H9 (cell line): ENCODE measurements at regions not wholly inside any gene's neighbourhood (a gene's known extent, or its start where the extent isn't known, plus 50 kb on each side); places are given as distances from the start of the nearest gene placed in this dataset.

Experiments
- DNase-seq: peaks from one replicate; pipeline ENCODE4 v3.0.0-alpha.2; 2017
- H2AFZ ChIP-seq: one replicate; pipeline ENCODE4 v1.6.1; 2013; ENCODE audit warnings: mild to moderate bottlenecking, low read length, control low read depth, moderate library complexity
- H2AK5ac ChIP-seq: 2 replicates; pipeline ENCODE4 v1.6.1; 2013; ENCODE audit warnings: low read length, control low read depth, mixed read lengths; ENCODE audit not compliant: insufficient read length
- H2BK120ac ChIP-seq: one replicate; pipeline ENCODE4 v1.6.1; 2013; ENCODE audit warnings: low read depth, mild to moderate bottlenecking, low read length, control low read depth, inconsistent platforms; ENCODE audit not compliant: poor library complexity, severe bottlenecking
- H2BK12ac ChIP-seq: 2 replicates; pipeline ENCODE4 v1.6.1; 2013; ENCODE audit warnings: low read length, control low read depth, mixed read lengths, low read depth; ENCODE audit not compliant: insufficient read length
- H2BK15ac ChIP-seq: 2 replicates; pipeline ENCODE4 v1.6.1; 2013; ENCODE audit warnings: low read depth, low read length, control low read depth
- H2BK20ac ChIP-seq: one replicate; pipeline ENCODE4 v1.6.1; 2013; ENCODE audit warnings: low read depth, mild to moderate bottlenecking, low read length, control low read depth, inconsistent platforms; ENCODE audit not compliant: poor library complexity, severe bottlenecking
- H2BK5ac ChIP-seq: 2 replicates; pipeline ENCODE4 v1.6.1; 2013; ENCODE audit warnings: low read length, control low read depth, mixed read lengths; ENCODE audit not compliant: insufficient read length
- H3K14ac ChIP-seq: 2 replicates; pipeline ENCODE4 v1.6.1; 2013; ENCODE audit warnings: low read length, control low read depth; ENCODE audit not compliant: insufficient read depth
- H3K18ac ChIP-seq: 2 replicates; pipeline ENCODE4 v1.6.1; 2013; ENCODE audit warnings: low read depth, mild to moderate bottlenecking, mixed read lengths, low read length, control low read depth; ENCODE audit not compliant: insufficient read length
- H3K23ac ChIP-seq: 2 replicates; pipeline ENCODE4 v1.6.1; 2013; ENCODE audit warnings: low read length, control low read depth, mixed read lengths, low read depth; ENCODE audit not compliant: insufficient read length
- H3K23me2 ChIP-seq: 2 replicates; pipeline ENCODE4 v1.6.1; 2013; ENCODE audit warnings: low read depth, mild to moderate bottlenecking, mixed read lengths, low read length, control low read depth; ENCODE audit not compliant: insufficient read length, poor library complexity, severe bottlenecking
- H3K27ac ChIP-seq: 2 replicates; pipeline ENCODE4 v1.5.1; 2013; ENCODE audit warnings: low read length, control low read depth, mixed read lengths, low read depth; ENCODE audit not compliant: insufficient read length
- H3K27me3 ChIP-seq: 2 replicates; pipeline ENCODE4 v1.6.1; 2013; ENCODE audit warnings: low read length, control low read depth, inconsistent platforms; ENCODE audit not compliant: insufficient read depth
- H3K4ac ChIP-seq: 2 replicates; pipeline ENCODE4 v1.6.1; 2013; ENCODE audit warnings: low read depth, mild to moderate bottlenecking, control low read depth, inconsistent platforms, low read length, moderate library complexity
- H3K4me1 ChIP-seq: 2 replicates; pipeline ENCODE4 v1.6.1; 2013; ENCODE audit warnings: low read length, control low read depth, inconsistent platforms; ENCODE audit not compliant: insufficient read depth
- H3K4me2 ChIP-seq: 2 replicates; pipeline ENCODE4 v1.6.1; 2013; ENCODE audit warnings: low read length, control low read depth, mixed read lengths; ENCODE audit not compliant: insufficient read length, insufficient read depth
- H3K56ac ChIP-seq: 2 replicates; pipeline ENCODE4 v1.6.1; 2013; ENCODE audit warnings: low read depth, mild to moderate bottlenecking, mixed read lengths, low read length, control low read depth; ENCODE audit not compliant: insufficient read length
- H3K79me1 ChIP-seq: 2 replicates; pipeline ENCODE4 v1.6.1; 2013; ENCODE audit warnings: low read depth, mild to moderate bottlenecking, moderate library complexity, low read length, control low read depth, inconsistent platforms; ENCODE audit not compliant: insufficient read depth, poor library complexity, severe bottlenecking
- H3K79me2 ChIP-seq: 2 replicates; pipeline ENCODE4 v1.6.1; 2013; ENCODE audit warnings: low read length, control low read depth, inconsistent platforms; ENCODE audit not compliant: insufficient read depth
- H3K9ac ChIP-seq: 2 replicates; pipeline ENCODE4 v1.6.1; 2013; ENCODE audit warnings: low read length, control low read depth, mixed read lengths; ENCODE audit not compliant: insufficient read length; ENCODE audit errors: extremely low read depth
- H3K9me3 ChIP-seq: one replicate; pipeline ENCODE4 v1.6.1; 2013; ENCODE audit warnings: low read depth, low read length, inconsistent platforms; ENCODE audit not compliant: control insufficient read depth
- H3T11ph ChIP-seq: one replicate; pipeline ENCODE4 v1.6.1; 2013; ENCODE audit warnings: mild to moderate bottlenecking, low read length, control low read depth, inconsistent platforms
- H4K20me1 ChIP-seq: one replicate; pipeline ENCODE4 v1.6.1; 2013; ENCODE audit not compliant: control insufficient read depth, insufficient read length, insufficient read depth
- H4K5ac ChIP-seq: 2 replicates; pipeline ENCODE4 v1.6.1; 2013; ENCODE audit warnings: low read depth, mild to moderate bottlenecking, mixed read lengths, low read length, control low read depth; ENCODE audit not compliant: insufficient read length
- H4K8ac ChIP-seq: replicated peaks from 2 replicates; pipeline ENCODE4 v1.6.1; 2013; ENCODE audit warnings: low read length, control low read depth, mixed read lengths, low read depth; ENCODE audit not compliant: insufficient read length
- H4K91ac ChIP-seq: 2 replicates; pipeline ENCODE4 v1.6.1; 2013; ENCODE audit warnings: low read depth, mild to moderate bottlenecking, moderate library complexity, mixed read lengths, low read length, control low read depth; ENCODE audit not compliant: insufficient read length
- H3K27ac Mint-ChIP-seq, 3 experiments: 2 replicates in 2 of 3; 3 replicates in 1 of 3; pipeline ENCODE4 v1.8.0; 2020 to 2021; ENCODE audit warnings: mixed read lengths in 3 of 3, mild to moderate bottlenecking in 1 of 3, moderate library complexity in 1 of 3
- H3K27me3 Mint-ChIP-seq: 2 replicates; pipeline ENCODE4 v1.8.0; 2021; ENCODE audit warnings: low read depth, mild to moderate bottlenecking, moderate library complexity, mixed read lengths
- H3K36me3 Mint-ChIP-seq, 3 experiments: 2 replicates in 2 of 3; 3 replicates in 1 of 3; pipeline ENCODE4 v1.8.0; 2020 to 2021; ENCODE audit warnings: low read depth in 3 of 3, mixed read lengths in 3 of 3; ENCODE audit not compliant: insufficient read depth in 1 of 3
- H3K4me1 Mint-ChIP-seq, 2 experiments: 2 replicates each; pipeline ENCODE4 v1.8.0; 2020; ENCODE audit warnings: mixed read lengths in 2 of 2
- H3K4me3 Mint-ChIP-seq, 2 experiments: 2 replicates in 1 of 2; 3 replicates in 1 of 2; pipeline ENCODE4 v1.8.0; 2020 to 2021; ENCODE audit warnings: mild to moderate bottlenecking in 2 of 2, mixed read lengths in 2 of 2, moderate library complexity in 1 of 2
- H3K9me3 Mint-ChIP-seq, 2 experiments: 2 replicates in 1 of 2; 3 replicates in 1 of 2; pipeline ENCODE4 v1.8.0; 2020; ENCODE audit warnings: mild to moderate bottlenecking in 2 of 2, mixed read lengths in 2 of 2, moderate library complexity in 1 of 2
- WGBS: extraction: QIAGEN DNeasy Blood & Tissue Kit; methylation state at CpG from one replicate; pipeline ENCODE4 v1.1.7; 2013; ENCODE audit warnings: missing lambda C conversion rate, low lambda C conversion rate, mixed read lengths; ENCODE audit not compliant: insufficient read length; ENCODE audit errors: extremely low coverage; 5-methylcytosine and 5-hydroxymethylcytosine counted together
- TF ChIP-seq, protein P1 (sequence below): fragments of 200-600 bp; sonication (generic); conservative IDR thresholded peaks from 3 replicates; pipeline ENCODE4 v1.8.0; 2021; ENCODE audit warnings: antibody characterized with exemption, mild to moderate bottlenecking

- Histone ChIP-seq H3K9me3 (no peaks in the 10 kb centered on the region), H2BK12ac (no peak overlapping the region), H3K4me2 (no peak overlapping the region), H4K8ac (no peak overlapping the region), H3T11ph (no peak overlapping the region), H3K27me3 (no peaks in the 10 kb centered on the region), H3K4me1 (no peaks in the 10 kb centered on the region; the same call in 1 of the 2 replicates), H3K27ac (no peak overlapping the region), H4K91ac (no peak overlapping the region), H3K4ac (no peak overlapping the region), H2BK15ac (no peak overlapping the region), H2BK5ac (no peak overlapping the region), H4K5ac (no peak overlapping the region), H3K79me1 (no peaks in the 10 kb centered on the region), H3K23ac (no peak overlapping the region), H3K14ac (no peak overlapping the region), H2BK120ac (no peak overlapping the region), H4K20me1 (no peaks in the 10 kb centered on the region), H3K23me2 (no peaks in the 10 kb centered on the region), H3K79me2 (no peaks in the 10 kb centered on the region), H3K56ac (no peak overlapping the region), H3K9ac (no peak overlapping the region), H2AK5ac (no peak overlapping the region), H2BK20ac (no peak overlapping the region), H2AFZ (no peak overlapping the region), H3K18ac (no peak overlapping the region)
- Mint-ChIP-seq H3K27me3 (no peaks in the 10 kb centered on the region), H3K4me1 (peaks cover 3% of the 10 kb centered on the region in 2 experiments; a peak in 3 of 4 replicates), H3K4me3 (no peak overlapping the region), H3K36me3 (no peaks in the 10 kb centered on the region), H3K27ac (no peak overlapping the region), H3K9me3 (no peaks in the 10 kb centered on the region)
- WGBS = 100% methylated on average over 1 of the region's 5 CpGs
- no peak for DNase-seq
- TF ChIP-seq, protein P1, sequence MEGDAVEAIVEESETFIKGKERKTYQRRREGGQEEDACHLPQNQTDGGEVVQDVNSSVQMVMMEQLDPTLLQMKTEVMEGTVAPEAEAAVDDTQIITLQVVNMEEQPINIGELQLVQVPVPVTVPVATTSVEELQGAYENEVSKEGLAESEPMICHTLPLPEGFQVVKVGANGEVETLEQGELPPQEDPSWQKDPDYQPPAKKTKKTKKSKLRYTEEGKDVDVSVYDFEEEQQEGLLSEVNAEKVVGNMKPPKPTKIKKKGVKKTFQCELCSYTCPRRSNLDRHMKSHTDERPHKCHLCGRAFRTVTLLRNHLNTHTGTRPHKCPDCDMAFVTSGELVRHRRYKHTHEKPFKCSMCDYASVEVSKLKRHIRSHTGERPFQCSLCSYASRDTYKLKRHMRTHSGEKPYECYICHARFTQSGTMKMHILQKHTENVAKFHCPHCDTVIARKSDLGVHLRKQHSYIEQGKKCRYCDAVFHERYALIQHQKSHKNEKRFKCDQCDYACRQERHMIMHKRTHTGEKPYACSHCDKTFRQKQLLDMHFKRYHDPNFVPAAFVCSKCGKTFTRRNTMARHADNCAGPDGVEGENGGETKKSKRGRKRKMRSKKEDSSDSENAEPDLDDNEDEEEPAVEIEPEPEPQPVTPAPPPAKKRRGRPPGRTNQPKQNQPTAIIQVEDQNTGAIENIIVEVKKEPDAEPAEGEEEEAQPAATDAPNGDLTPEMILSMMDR = no peak
Observed at GRCh38 chr9:22588918-22589317, 142.3 kb downstream of the DMRTA1 start.
